Skin epidermis (tissue), 12 donors: ENCODE measurements at regions not wholly inside any gene's neighbourhood (a gene's known extent, or its start where the extent isn't known, plus 50 kb on each side); places are given as distances from the start of the nearest gene placed in this dataset.

Experiments
- H3K27ac ChIP-seq, 21 experiments: fragments of 200-600 bp; sonication (generic) in 11 of 21; one replicate each; pipeline ENCODE4 v1.5.0; 2020; ENCODE audit warnings: mild to moderate bottlenecking in 3 of 21, inconsistent platforms in 2 of 21, moderate library complexity in 2 of 21
- H3K4me3 ChIP-seq, 7 experiments: fragments of 200-600 bp; sonication (generic) in 2 of 7; one replicate each; pipeline ENCODE4 v1.5.0; 2020; ENCODE audit warnings: inconsistent platforms in 2 of 7, mild to moderate bottlenecking in 2 of 7, moderate library complexity in 1 of 7

GRCh38 chr4:32462944-32463343 is 1742.8 kb downstream of the PCDH7 start:
- Histone ChIP-seq H3K27ac (no peak overlapping the region), H3K4me3 (no peak overlapping the region)

DNA sequence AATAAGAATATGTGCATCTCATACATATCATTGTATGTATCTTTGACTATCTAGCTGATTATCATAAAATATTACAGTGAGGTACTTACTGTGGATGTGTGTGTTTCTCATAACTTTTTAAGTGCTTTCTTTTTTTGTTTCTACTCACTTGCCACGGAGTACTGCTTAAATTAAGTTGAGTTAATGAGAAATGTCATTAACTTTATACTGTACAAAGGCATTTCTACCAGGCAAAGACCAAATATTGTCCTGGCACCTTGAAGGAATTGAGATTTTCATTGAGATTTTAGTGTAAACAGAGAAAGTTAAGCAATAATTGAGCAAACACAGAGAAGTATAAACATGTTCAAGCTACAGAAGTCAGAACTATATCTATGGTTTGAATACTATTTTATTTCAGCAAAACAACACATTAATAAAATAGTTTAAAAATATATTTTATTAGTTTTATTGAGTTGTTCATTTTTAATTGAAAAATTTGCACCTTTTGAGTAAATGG is 1750.0 kb downstream of the PCDH7 start:
- no peak overlapping the region for H3K4me3 ChIP-seq
- no peak overlapping the region for H3K27ac ChIP-seq

DNA sequence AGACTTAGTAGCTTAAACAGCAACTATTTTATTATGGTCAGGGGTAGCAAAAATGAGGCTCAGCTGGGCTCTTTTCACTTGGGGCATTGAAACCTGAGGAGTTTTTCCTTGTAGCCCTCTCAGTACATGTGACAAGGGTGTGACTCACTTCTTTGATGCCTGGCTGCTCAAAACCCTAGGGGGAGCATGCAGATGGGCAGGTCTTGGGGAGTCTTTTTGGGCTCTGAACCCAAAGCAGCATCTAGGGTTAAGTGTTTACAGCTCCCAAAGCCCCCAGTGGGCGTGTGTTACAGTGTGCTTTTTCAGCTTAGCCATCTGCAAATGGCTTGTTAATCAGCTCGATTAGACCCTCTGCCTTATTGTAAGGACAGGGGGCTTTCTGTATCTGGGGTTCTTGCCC is 1752.7 kb downstream of the PCDH7 start:
- Histone ChIP-seq H3K4me3 (no peak overlapping the region), H3K27ac (no peak overlapping the region)

DNA sequence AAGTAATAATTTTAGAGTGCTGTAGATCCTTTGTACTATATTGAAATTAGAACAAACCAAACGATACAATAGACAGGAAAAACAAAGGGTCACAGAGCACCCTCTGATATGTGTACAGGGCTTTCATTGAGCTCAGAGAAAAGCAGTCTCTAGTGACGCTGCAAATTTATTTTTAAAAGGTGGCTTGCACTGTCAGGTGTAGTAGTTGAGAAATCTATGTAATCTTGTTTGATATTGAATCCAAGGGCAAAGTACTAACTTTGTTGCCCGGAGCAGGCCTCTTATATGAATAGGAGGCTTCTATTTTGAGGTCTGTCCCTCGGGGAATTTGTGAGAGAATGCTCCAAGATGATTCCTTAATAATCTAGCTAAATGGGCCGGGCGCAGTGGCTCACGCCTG is 1755.5 kb downstream of the PCDH7 start:
- Histone ChIP-seq H3K27ac (no peak overlapping the region), H3K4me3 (no peak overlapping the region)

- Histone ChIP-seq H3K27ac (no peak overlapping the region), H3K4me3 (no peak overlapping the region)
These were observed 1757.3 kb downstream of the PCDH7 start for GRCh38 chr4:32477518-32477917.

DNA sequence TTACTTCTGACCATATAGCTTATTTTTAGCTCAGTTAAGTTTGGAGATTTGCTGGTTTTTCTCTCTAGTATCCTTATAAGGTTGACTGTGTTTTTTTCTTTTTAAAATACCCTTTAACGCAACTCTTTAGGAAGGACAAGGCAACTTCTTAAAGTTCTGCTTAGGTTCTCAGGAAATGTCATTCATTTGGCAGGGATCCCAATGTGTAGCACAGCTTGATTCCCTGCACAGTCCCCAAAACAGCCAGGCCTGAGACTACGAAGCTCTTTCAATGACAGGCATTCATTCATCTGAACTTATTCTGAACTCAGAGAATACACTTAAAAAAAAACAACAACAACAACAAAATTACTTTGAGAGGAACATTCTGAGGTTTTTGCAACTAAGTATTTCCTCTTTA is 1765.8 kb downstream of the PCDH7 start:
- Histone ChIP-seq H3K27ac (no peak overlapping the region), H3K4me3 (no peak overlapping the region)

DNA sequence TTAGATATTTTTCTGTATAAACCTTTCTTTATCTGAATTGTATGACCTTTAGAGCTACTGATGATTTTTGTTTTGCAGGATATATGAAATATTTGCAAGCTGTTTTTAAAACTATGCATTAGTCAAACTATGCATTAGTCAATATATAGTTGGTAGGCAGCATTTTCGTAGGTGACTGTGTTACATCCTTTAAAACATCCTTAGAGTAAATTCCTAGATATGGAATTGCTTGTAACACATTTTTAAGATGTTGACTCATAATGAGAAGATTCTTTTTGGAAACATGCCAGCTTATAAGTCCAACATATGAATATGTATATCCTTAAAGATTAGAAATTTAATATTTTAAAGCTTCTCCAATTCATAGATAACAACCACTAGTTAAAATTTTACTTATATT is 1768.5 kb downstream of the PCDH7 start:
- H3K4me3 ChIP-seq = no peak overlapping the region
- no peak overlapping the region for H3K27ac ChIP-seq

- H3K4me3 ChIP-seq = no peak overlapping the region
- no peak overlapping the region for H3K27ac ChIP-seq
These were observed 1779.0 kb downstream of the PCDH7 start for GRCh38 chr4:32499171-32499570.

GRCh38 chr4:32503241-32503640 is 1783.1 kb downstream of the PCDH7 start:
- no peak overlapping the region for H3K27ac ChIP-seq
- H3K4me3 ChIP-seq = no peak overlapping the region

DNA sequence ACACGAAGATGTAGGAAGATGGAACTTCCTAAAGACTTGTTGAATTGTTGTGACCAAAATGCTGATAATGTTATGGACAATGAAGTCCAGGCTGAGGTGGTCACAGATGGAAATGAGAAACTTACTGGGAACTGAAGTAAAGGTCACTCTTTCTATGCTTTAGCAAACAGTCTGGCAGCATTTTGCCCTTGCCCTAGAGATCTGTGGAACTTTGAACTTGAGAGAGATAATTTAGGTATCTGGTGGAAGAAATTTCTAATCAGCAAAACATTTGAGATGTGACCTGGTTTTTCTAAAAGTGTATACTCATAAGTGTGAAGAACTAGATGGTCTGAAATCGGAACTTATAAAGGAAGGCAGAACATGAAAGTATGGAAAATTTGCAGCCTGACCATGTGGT is 1785.9 kb downstream of the PCDH7 start:
- Histone ChIP-seq H3K4me3 (no peak overlapping the region), H3K27ac (no peak overlapping the region)

GRCh38 chr4:32519060-32519459 is 1798.9 kb downstream of the PCDH7 start:
- no peak overlapping the region for H3K4me3 ChIP-seq
- H3K27ac ChIP-seq = peak overlapping the region in 1 of 21 experiments; percentile 41

- no peak overlapping the region for H3K4me3 ChIP-seq
- no peak overlapping the region for H3K27ac ChIP-seq
These were observed 1805.3 kb downstream of the PCDH7 start for GRCh38 chr4:32525420-32525819.

DNA sequence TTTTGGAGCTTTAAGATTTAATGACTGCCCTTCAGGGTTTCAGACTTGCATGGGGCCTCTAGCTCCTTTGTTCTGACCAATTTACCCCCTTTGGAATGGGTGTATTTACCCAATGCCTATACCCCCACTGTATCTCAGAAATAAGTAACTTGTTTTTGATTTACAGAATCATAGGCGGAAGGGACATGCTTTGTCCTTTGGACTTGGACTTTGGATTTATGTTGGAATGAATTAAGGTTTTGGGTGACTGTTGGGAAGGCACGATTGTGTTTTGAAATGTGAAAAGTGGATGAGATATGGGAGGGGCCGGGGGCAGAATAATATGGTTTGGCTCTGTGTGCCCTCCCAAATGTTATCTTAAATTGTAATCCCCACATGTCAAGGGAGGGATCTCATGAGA is 1824.7 kb downstream of the PCDH7 start:
- H3K27ac ChIP-seq = no peak overlapping the region
- no peak overlapping the region for H3K4me3 ChIP-seq

GRCh38 chr4:32551943-32552342 is 1831.8 kb downstream of the PCDH7 start:
- Histone ChIP-seq H3K4me3 (no peak overlapping the region), H3K27ac (no peak overlapping the region)

DNA sequence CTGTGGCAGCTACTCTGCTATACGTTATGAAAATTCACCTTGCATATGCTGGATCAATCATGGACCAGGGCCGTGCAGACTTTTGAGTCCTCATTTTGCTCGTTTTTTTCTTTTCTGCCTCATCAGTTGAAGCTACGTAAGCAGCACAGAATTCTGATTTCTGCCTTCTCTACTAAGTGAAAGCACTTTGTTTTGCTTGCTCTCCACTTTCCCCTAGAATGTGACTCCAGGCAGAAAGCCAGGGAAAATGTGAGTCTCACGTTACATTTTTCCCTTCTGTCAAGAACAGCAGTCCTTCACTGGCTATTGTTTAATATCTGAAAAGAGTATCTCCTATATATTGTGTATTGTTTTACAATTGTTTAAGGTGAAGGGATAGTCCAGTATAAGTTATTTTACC is 1840.1 kb downstream of the PCDH7 start:
- Histone ChIP-seq H3K27ac (peak overlapping the region in 1 of 21 experiments; percentile 30), H3K4me3 (no peak overlapping the region)

GRCh38 chr4:32562010-32562409 is 1841.8 kb downstream of the PCDH7 start:
- no peak overlapping the region for H3K4me3 ChIP-seq
- H3K27ac ChIP-seq = no peak overlapping the region

DNA sequence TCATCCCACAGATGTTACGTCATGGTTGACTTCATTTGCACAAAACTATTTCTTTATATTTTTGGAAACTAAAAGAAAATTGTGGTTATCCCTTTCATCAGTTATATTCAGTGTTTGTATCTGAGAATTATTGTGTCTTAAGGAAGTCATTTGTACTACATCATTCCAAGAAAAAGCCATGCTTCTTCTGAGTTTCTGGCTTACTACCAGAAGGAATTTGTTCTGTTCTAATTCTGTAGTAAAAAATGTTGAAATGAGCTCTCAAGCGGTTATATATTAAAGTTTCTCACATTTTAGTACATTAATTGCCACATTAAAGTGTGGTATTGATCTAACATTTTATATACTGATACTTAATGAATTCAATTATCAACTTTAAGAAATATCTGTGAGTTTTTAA is 1844.5 kb downstream of the PCDH7 start:
- Histone ChIP-seq H3K27ac (no peak overlapping the region), H3K4me3 (no peak overlapping the region)

GRCh38 chr4:32569861-32570260 is 1849.7 kb downstream of the PCDH7 start:
- Histone ChIP-seq H3K27ac (no peak overlapping the region), H3K4me3 (no peak overlapping the region)

- no peak overlapping the region for H3K4me3 ChIP-seq
- H3K27ac ChIP-seq = no peak overlapping the region
These were observed 1852.2 kb downstream of the PCDH7 start for GRCh38 chr4:32572366-32572765.

DNA sequence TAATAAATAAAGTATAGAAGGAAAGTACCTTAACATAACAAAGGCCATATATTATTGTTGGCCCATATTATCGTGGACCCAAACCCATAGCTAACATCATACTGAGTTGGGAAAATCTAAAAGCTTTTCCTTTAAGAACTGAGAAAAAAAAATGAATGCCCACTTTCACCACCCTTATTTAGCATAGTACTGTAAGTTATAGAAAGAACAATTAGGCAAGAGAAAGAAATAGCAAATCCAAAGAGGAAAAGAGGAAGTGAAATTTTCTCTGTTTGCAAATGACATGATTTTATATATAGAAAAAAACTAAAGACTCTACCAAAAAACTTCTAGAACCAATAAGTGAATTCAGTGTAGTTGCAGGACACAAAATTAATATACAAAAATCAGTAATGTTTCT is 1854.6 kb downstream of the PCDH7 start:
- no peak overlapping the region for H3K4me3 ChIP-seq
- no peak overlapping the region for H3K27ac ChIP-seq

DNA sequence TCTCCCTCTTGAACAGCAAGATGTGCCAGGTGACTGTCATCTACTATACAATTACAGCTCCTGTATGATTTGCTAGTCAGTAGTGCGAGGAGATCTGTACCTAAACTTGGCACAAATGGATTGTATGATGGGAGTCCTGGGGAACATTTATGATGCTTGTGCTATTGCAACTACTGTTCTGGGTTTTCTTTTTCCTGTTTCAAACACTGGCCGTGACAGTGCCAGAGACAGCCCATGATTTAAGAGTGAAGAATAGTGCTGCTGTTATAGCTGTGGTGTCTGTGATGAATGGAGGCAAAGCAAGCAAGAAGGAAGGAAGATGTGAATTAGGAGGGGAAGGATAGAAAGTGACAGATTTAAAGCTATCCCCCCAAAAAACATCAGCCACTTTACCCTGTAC is 1868.9 kb downstream of the PCDH7 start:
- H3K4me3 ChIP-seq = no peak overlapping the region
- no peak overlapping the region for H3K27ac ChIP-seq

GRCh38 chr4:32589853-32590252 is 1869.7 kb downstream of the PCDH7 start:
- no peak overlapping the region for H3K4me3 ChIP-seq
- H3K27ac ChIP-seq = no peak overlapping the region

DNA sequence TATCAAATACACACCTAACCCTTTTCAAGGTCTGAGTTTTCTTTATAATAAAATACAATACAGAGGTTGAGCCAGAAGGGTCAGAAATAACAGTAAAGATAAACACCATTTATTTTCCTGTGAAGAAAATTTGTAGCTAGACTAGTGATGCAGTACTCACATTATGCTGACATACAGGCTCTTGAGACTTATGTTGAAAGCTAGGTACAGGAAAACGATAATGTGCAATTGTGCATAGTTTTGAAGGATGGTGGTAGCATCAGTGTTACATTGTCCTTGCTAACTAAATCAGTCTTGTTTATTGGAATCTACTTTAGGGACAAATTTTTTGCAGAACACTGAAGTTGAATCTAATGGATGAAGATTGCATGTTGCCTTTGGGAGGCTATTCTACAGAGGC is 1877.2 kb downstream of the PCDH7 start:
- H3K4me3 ChIP-seq = no peak overlapping the region
- no peak overlapping the region for H3K27ac ChIP-seq
